OCI-LY3 (cell line): ENCODE measurements at regions not wholly inside any gene's neighbourhood (a gene's known extent, or its start where the extent isn't known, plus 50 kb on each side); places are given as distances from the start of the nearest gene placed in this dataset.

Source experiments
- CTCF ChIP-seq: fragments of 200-600, 300-600 bp; sonication (generic); IDR thresholded peaks from 2 replicates; pipeline ENCODE4 v1.5.1; 2014; ENCODE audit warnings: antibody characterized with exemption, low read length, low read depth
- EZH2phosphoT487 ChIP-seq: fragments of 200-600 bp; shearing (Covaris generic); IDR thresholded peaks from 2 replicates; pipeline ENCODE4 v1.6.1; 2018; ENCODE audit warnings: antibody characterized with exemption, mixed run types, low read depth

GRCh38 chr13:53105890-53106289, 77.3 kb downstream of the OLFM4 start:
- no peak for TF ChIP-seq CTCF
- no peak for TF ChIP-seq EZH2phosphoT487
